CD4-positive, alpha-beta T cell treated with Interleukin-15 for 4 hours (primary cell): ENCODE measurements at regions not wholly inside any gene's neighbourhood (a gene's known extent, or its start where the extent isn't known, plus 50 kb on each side); places are given as distances from the start of the nearest gene placed in this dataset.
A peak's percentile ranks its signal among the peaks of the same experiment; 100 is the strongest.

Experiments
- DNase-seq: peaks from one replicate; pipeline ENCODE4 v3.0.0-alpha.2; 2020; ENCODE audit warnings: low spot score

DNA sequence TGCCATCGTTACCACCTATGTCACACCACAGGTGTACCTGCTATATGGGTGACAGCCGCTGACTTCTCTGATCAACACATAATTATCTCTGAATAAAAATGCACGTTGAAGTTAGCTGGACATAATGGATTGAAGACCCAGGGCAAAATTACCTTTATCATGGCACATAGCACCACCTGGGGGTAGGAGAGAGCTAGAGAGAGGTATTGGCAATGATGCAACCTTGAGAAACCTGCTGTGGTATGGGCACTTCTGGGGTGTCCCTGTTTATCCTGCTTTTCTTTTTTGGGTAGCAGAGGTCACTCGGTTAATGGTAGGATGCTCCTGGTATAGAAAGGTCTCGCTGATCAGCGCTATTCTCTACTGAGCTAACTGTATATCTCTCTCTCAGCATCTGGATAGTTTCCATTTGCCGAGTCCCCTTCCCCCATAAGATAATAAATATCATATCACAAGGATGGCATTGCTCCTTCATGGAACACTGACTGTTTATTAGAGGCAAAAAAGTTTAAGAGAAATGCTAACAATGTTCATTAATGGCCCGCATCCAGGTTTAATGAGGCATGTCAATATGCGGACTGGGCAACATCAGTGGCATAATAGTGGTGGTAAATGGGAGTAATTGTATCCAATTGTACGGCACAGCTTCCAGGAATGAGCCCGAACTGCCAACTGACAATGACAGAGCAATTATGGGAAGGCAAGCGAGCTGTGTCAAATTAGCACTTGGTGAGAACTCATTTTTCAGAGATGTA lies 323.1 kb downstream of the TFEC start:
- no peak for DNase-seq

DNA sequence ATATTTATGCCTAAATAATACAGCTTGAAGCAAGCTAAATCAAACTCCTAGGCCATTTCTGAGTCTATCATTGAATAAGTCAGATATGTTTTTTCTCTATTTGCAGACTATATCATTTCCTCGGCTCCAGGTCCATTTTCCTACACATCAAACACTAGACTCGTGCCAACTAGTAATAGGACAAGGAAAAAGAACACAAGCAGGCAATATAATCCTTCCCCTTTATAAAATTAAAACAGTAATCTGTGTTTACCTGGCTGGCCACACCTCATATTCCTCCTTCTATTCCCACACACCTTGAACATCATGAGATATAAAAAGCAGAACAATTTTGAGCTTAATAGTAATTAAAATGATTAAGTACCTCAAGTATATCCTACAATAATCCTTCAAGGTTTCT lies 325.7 kb downstream of the TFEC start:
- no peak for DNase-seq

DNA sequence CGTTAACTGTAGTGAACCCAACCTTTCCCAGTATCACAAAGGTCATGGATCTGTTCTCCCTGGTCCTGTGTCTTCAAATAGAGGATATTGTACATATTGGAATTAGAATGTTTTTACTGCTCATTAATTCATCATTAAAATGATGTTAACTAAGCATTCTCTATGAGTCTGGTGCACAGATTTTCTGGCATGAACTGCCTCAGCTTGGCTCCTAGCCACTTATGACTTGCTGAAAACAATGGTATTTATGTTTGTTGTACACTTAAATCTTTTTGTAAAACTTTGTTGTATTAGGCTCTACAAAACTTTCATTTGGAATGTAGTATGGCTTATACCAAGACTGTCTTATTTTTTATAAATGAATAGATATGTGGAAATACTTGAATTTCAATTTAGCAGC lies 329.4 kb downstream of the TFEC start:
- DNase-seq: no peak

DNA sequence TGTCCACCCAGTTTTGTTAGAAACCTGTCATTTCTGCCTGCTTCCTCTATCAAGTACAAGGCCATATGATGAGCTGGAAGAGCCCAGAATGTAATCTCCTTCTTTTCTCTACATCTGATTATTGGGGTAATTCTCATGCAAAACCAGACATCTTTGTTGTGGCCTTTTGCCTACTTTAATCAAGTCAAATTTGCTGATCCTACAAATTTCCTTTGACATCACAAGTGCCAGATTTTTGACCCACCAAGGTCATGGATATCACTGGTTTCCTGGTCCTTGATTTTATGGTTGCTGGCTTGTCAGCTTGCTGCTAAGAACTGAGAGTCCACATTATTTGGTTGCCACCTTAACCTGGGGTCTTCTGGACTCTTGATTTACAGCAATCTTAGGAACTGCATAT lies 336.1 kb downstream of the TFEC start:
- DNase-seq: no peak

GRCh38 chr7:115693779-115694178 lies 336.8 kb downstream of the TFEC start:
- no peak for DNase-seq

DNA sequence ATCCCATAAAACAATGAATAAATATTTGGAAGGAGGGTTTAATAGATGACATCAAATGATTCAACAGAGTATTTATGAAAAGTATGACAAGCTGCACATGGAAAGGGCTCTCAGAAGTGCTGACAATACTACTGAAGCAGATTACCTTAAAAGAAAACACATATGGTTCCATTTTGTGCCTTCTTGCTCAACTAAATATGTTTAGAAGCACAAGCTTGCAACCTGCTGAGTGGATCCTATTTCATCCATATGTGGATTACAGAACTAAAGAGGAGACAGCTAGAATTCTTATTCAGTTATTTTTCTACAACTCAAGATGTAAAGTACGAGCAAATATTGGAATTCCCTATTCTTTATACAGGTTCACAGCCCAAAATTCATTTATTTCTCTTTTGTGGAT lies 340.6 kb downstream of the TFEC start:
- no peak for DNase-seq

DNA sequence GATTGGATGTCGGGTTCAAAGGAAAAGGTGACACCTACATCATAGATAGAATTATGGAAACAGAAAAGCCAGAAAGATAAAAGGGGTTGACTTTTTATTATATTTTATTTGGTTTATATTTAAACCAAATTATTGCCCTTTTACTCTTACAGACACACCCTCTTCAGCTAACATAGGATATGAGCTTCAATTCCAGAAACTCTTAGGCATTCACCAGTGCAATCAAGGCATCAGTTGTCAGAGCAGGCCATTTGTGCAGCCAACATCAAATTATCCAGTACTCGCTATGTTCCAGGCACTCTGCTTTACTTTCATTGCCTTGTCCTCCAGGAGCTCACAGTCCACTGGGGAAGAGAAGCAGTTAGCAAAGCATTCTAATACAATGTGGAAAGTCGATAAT lies 347.5 kb downstream of the TFEC start:
- DNase-seq: no peak

GRCh38 chr7:115682507-115682906 lies 348.1 kb downstream of the TFEC start:
- DNase-seq: no peak

DNA sequence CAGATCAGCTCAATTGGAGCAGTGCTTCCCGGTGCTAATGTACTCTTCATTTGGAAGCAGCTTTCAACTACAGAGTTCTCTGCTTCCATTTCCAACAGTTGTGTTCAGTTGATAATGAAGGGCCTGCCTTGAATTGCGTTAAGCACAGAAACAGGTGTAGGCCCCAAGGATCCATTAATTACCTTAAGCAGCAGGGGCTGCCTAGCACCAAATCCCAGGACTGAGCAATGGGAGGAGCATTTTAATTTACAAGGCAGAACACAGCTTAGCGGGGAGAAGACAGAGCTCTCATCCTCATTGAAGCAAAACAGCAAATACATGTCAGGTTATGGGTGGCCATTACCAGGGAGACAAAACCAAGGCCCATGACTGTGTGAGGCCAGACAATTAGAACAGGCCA lies 349.6 kb downstream of the TFEC start:
- DNase-seq: no peak

GRCh38 chr7:115679976-115680375 lies 350.6 kb downstream of the TFEC start:
- peak; percentile 8 for DNase-seq

GRCh38 chr7:115679423-115679822 lies 351.1 kb downstream of the TFEC start:
- no peak for DNase-seq

GRCh38 chr7:115678086-115678982 lies 352.2 kb downstream of the TFEC start:
- DNase-seq: no peak

DNA sequence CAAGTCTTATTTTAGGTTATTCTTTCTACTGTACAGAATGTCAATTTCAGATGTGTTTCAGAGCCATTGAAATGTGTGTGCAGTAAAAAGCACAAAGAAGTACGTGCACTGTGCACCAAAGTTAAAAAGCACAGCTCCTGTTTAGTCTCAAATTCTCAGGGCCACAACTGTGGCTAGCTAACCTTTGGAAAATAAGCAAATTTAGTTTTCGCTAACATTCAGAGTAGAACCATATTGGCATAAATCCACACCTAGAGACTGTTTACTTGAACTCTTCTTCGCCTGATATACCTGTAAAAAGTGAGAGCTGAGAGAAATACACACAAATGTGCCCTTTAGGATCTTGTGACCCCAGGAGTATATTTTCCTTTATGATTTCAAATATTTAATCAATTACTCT lies 353.9 kb downstream of the TFEC start:
- DNase-seq: no peak

DNA sequence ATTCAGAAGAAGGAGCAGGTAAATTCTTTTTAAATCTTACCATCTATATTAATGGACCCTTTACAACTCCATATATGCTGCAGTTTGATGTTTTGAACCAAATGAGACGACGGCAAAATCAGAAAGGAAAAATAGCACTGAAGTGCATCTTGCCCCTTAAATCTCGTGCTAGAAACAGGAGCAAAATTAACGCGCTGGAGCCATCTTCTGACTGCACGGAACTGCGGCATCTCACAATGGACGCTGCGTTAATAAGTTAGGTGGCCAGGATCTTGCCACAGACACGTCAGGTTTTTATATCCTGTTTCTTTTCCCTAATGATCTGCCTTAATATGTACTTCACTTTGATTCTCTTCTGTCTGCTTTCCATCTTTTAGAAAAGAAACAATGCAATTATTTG lies 354.5 kb downstream of the TFEC start:
- DNase-seq: no peak

GRCh38 chr7:115674467-115675024 lies 356.0 kb downstream of the TFEC start:
- no peak for DNase-seq

- no peak for DNase-seq
Measured at GRCh38 chr7:115672024-115672423, 358.5 kb downstream of the TFEC start.

- DNase-seq: no peak
Measured at GRCh38 chr7:115662676-115663075, 367.9 kb downstream of the TFEC start.

DNA sequence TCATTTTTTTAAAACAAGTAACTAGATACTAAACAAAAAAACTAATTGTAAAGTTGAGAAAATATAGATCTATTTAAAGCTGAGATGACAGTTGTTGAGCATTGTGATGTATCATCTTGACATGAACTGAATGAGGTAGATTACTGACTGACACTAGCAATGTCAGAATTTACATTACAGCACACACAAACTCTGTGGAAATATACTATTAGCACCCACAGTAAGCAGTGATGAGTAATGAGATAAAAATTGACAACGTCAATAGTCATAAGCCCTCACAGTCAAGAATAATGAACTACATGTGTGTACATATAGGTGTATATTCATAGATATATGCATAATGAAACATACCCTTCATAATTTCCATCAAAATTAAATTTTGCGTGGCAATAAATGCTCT lies 368.4 kb downstream of the TFEC start:
- DNase-seq: no peak

DNA sequence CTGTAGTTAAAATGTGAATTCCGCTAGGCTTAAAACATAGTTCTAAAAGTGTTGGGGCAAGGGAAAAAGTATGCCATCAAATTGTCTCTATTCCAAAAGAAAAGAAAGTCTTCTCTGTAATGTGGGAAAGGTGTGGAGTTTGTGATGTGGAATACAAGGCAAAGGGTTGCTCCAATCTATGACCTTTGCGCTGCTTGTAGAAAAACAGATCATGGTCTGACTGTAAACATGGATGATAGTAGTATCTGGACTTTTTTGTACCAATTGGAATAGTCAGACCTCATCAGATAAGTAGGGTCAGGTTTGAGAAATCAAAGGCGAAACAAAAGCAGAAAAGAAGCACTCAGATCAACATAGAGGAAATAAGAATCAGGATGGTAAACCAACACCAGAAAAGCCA lies 372.3 kb downstream of the TFEC start:
- DNase-seq: no peak

- no peak for DNase-seq
Measured at GRCh38 chr7:115654384-115655214, 376.0 kb downstream of the TFEC start.

DNA sequence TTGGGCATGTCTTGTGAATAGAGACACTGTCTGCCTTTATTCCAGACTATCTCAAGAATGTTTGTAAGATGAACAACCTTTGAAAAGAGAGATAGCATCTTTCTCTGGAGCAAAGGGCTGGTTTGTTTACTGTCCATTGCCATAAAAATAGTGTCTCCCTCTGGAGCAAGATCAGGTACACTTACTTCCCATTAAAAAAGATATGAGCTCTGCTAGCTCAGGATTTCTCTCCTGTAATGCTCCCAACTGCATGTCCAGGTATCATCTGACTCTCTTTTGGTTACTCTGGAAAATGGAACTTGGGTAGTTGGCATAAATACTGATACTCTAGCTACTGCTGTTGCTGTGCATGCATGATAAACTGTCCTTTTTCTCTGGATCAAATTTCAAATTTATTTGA lies 381.1 kb downstream of the TFEC start:
- DNase-seq: no peak

- no peak for DNase-seq
Measured at GRCh38 chr7:115647712-115648111, 382.9 kb downstream of the TFEC start.
